HL-60 (cell line): ENCODE measurements at regions not wholly inside any gene's neighbourhood (a gene's known extent, or its start where the extent isn't known, plus 50 kb on each side); places are given as distances from the start of the nearest gene placed in this dataset.

Source experiments
- GABPA ChIP-seq: IDR thresholded peaks from 2 replicates; pipeline ENCODE4 v1.6.1; 2012; ENCODE audit warnings: low read depth
- POLR2AphosphoS5 ChIP-seq: IDR thresholded peaks from 2 replicates; pipeline ENCODE4 v1.6.1; 2012; ENCODE audit warnings: low read depth
- SPI1 ChIP-seq: IDR thresholded peaks from 2 replicates; pipeline ENCODE4 v1.6.1; 2012; ENCODE audit warnings: low read depth, mild to moderate bottlenecking, borderline replicate concordance
- TF ChIP-seq, protein P1 (sequence below): IDR thresholded peaks from one replicate; pipeline ENCODE4 v1.5.1; 2011; ENCODE audit warnings: low read length, control low read depth, inconsistent platforms; ENCODE audit not compliant: insufficient read depth
- TF ChIP-seq, protein P2 (sequence below): IDR thresholded peaks from 2 replicates; pipeline ENCODE4 v1.6.1; 2012; ENCODE audit warnings: low read depth; ENCODE audit not compliant: insufficient replicate concordance

DNA sequence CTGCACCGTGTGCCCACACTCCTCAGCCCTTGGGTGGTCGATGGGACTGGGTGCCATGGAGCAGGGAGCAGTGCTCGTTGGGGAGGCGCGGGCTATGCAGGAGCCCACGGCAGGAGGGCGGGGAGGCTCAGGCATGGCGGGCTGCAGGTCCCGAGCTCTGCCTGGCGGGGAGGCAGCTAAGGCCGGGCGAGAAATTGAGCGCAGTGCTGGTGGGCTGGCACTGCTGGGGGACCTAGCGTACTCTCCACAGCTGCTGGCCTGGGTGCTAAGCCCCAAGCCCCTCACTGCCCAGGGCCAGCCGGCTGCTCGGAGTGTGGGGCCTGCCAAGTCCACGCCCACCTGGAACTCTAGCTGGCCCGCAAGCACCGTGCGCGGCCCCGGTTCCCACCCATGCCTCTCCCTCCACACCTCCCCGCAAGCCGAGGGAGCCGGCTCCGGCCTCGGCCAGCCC lies 55.9 kb upstream of the ECI2 start:
- TF ChIP-seq, protein P1, sequence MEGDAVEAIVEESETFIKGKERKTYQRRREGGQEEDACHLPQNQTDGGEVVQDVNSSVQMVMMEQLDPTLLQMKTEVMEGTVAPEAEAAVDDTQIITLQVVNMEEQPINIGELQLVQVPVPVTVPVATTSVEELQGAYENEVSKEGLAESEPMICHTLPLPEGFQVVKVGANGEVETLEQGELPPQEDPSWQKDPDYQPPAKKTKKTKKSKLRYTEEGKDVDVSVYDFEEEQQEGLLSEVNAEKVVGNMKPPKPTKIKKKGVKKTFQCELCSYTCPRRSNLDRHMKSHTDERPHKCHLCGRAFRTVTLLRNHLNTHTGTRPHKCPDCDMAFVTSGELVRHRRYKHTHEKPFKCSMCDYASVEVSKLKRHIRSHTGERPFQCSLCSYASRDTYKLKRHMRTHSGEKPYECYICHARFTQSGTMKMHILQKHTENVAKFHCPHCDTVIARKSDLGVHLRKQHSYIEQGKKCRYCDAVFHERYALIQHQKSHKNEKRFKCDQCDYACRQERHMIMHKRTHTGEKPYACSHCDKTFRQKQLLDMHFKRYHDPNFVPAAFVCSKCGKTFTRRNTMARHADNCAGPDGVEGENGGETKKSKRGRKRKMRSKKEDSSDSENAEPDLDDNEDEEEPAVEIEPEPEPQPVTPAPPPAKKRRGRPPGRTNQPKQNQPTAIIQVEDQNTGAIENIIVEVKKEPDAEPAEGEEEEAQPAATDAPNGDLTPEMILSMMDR: no peak
- TF ChIP-seq POLR2AphosphoS5 (no peak), GABPA (no peak), SPI1 (no peak)
- TF ChIP-seq, protein P2, sequence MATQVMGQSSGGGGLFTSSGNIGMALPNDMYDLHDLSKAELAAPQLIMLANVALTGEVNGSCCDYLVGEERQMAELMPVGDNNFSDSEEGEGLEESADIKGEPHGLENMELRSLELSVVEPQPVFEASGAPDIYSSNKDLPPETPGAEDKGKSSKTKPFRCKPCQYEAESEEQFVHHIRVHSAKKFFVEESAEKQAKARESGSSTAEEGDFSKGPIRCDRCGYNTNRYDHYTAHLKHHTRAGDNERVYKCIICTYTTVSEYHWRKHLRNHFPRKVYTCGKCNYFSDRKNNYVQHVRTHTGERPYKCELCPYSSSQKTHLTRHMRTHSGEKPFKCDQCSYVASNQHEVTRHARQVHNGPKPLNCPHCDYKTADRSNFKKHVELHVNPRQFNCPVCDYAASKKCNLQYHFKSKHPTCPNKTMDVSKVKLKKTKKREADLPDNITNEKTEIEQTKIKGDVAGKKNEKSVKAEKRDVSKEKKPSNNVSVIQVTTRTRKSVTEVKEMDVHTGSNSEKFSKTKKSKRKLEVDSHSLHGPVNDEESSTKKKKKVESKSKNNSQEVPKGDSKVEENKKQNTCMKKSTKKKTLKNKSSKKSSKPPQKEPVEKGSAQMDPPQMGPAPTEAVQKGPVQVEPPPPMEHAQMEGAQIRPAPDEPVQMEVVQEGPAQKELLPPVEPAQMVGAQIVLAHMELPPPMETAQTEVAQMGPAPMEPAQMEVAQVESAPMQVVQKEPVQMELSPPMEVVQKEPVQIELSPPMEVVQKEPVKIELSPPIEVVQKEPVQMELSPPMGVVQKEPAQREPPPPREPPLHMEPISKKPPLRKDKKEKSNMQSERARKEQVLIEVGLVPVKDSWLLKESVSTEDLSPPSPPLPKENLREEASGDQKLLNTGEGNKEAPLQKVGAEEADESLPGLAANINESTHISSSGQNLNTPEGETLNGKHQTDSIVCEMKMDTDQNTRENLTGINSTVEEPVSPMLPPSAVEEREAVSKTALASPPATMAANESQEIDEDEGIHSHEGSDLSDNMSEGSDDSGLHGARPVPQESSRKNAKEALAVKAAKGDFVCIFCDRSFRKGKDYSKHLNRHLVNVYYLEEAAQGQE: no peak
